ENCODE measurements at regions not wholly inside any gene's neighbourhood (a gene's known extent, or its start where the extent isn't known, plus 50 kb on each side); places are given as distances from the start of the nearest gene placed in this dataset.
"Not testable (repeated sequence)": the region's sequence is repeated elsewhere in the genome, so short reads cannot be mapped to it uniquely, and the experiment has no call there.

DNA sequence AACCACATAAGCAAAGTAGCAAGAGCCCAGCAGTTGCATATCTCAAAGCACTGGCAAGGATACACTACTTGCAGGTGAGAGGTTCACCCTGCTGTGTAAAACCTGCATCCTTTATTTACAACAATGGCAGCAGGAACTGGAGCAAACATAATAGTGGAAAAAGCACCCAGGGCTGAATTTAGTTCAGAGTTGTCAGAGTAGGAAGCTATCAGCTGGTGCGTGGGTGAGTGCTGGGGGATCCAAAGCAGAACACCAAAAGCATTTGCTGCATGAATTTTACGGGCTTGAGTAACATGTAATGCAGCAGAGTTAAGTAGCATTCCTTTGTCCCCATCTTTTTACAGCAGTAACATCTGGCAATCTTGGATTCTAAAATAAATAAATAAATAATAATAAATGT, 73.5 kb upstream of the SRD5A2 start:
- no peak for DNase-seq

DNA sequence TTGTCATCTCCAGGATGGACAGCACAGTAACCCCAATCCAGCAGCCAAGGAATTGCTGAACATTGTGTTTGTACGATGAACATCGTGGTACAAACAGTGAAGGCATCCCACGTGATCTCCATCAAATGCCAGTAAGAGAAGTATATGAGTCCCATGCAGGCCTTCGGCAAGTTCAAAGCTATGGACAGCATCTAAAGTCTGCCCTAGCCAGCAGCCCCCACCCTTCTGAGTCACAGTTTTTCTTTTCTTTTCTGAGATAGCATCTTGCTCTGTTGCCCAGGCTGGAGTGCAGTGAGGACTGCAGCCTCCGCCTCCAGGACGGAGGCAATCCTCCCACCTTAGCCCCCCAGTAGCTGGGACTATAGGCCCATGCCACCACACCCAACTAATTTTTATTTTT, 71.0 kb upstream of the SRD5A2 start:
- DNase-seq, result no peak

DNA sequence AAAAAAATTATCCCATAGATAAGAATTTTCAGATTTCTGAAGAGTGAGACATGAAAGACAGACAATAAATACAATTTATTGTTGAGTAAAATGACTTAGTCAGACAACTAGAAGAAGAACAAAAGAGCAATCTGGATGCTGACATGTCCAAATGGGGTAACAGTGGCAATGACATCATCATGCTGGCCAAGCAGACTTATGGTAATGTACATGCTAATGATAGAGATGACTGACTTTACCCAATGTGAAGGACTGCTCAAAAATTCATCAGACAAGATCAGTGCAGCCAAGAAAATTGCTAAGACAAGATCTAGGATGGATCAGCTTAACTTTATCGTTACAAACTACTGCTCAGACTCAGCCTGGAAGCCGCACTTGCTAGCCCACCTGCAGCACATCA, 70.5 kb upstream of the SRD5A2 start:
- DNase-seq, result no peak

DNA sequence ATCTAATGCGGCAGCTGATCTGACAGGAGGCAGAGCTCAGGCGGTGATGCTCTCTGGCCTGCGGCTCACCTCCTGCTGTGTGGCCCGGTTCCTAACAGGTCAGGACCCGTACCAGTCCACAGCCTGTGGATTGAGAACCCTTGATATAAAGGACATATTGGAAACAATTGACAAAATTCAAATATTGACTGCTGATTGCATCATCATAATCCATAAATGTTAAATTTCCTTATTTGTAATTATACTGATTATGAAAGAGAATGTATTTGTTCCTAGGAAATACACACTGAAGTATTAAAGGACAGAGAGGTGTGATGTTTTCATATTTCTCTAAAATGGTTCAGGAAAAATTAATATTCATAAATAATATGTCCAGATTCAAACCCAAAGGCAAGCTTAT, 63.8 kb upstream of the SRD5A2 start:
- DNase-seq, result no peak

- no peak for DNase-seq
These were observed 62.0 kb upstream of the SRD5A2 start for GRCh38 chr2:31642707-31643106.

- not testable (repeated sequence) for DNase-seq
These were observed 51.5 kb upstream of the SRD5A2 start for GRCh38 chr2:31632201-31632600.

Data from stimulated activated naive CD4-positive, alpha-beta T cell (primary cell).